ENCODE measurements at regions not wholly inside any gene's neighbourhood (a gene's known extent, or its start where the extent isn't known, plus 50 kb on each side); places are given as distances from the start of the nearest gene placed in this dataset.

GRCh38 chr4:155495572-155496293, 119.0 kb upstream of the MAP9 start:
- no peak overlapping the region for H3K27ac ChIP-seq (ENCODE audit: low read depth in 2 of 2, low read length in 2 of 2)
- intact Hi-C loops (cut with DNase I) = no loop called here
- DNase-seq = no peak
- H3K9ac ChIP-seq (ENCODE audit: low read length in 3 of 3) = no peak overlapping the region
- H3K4me1 ChIP-seq (ENCODE audit: control insufficient read depth in 2 of 3, insufficient read depth in 2 of 3, low read depth in 1 of 3, low read length in 3 of 3) = no peaks in the 10 kb centered on the region
- H3K4me3 ChIP-seq (ENCODE audit: low read length in 3 of 3) = no peak overlapping the region
- H3K9me3 ChIP-seq (ENCODE audit: control insufficient read depth in 2 of 3, insufficient read depth in 1 of 3, low read length in 3 of 3) = no peaks in the 10 kb centered on the region
- no peak for FAIRE-seq
- H3K36me3 ChIP-seq (ENCODE audit: control insufficient read depth in 2 of 3, insufficient read depth in 3 of 3, low read length in 3 of 3) = no peaks in the 10 kb centered on the region
- no peaks in the 10 kb centered on the region for H3K27me3 ChIP-seq (ENCODE audit: control insufficient read depth, insufficient read depth, low read length)
- TF ChIP-seq, protein P1, sequence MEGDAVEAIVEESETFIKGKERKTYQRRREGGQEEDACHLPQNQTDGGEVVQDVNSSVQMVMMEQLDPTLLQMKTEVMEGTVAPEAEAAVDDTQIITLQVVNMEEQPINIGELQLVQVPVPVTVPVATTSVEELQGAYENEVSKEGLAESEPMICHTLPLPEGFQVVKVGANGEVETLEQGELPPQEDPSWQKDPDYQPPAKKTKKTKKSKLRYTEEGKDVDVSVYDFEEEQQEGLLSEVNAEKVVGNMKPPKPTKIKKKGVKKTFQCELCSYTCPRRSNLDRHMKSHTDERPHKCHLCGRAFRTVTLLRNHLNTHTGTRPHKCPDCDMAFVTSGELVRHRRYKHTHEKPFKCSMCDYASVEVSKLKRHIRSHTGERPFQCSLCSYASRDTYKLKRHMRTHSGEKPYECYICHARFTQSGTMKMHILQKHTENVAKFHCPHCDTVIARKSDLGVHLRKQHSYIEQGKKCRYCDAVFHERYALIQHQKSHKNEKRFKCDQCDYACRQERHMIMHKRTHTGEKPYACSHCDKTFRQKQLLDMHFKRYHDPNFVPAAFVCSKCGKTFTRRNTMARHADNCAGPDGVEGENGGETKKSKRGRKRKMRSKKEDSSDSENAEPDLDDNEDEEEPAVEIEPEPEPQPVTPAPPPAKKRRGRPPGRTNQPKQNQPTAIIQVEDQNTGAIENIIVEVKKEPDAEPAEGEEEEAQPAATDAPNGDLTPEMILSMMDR (IDR thresholded peaks at IDR 0.05; ENCODE audit: borderline replicate concordance, extremely low read depth, insufficient read depth) = no peak

- DNase-seq (no peak), FAIRE-seq (peak; percentile 6)
- no peaks in the 10 kb centered on the region for H3K9me3 ChIP-seq (ENCODE audit: control insufficient read depth in 2 of 3, insufficient read depth in 1 of 3, low read length in 3 of 3)
- no peak overlapping the region for H3K27ac ChIP-seq (ENCODE audit: low read depth in 2 of 2, low read length in 2 of 2)
- no peaks in the 10 kb centered on the region for H3K27me3 ChIP-seq (ENCODE audit: control insufficient read depth, insufficient read depth, low read length)
- no peaks in the 10 kb centered on the region for H3K36me3 ChIP-seq (ENCODE audit: control insufficient read depth in 2 of 3, insufficient read depth in 3 of 3, low read length in 3 of 3)
- intact Hi-C loops (cut with DNase I) = no loop called here
- H3K9ac ChIP-seq (ENCODE audit: low read length in 3 of 3) = no peak overlapping the region
- TF ChIP-seq, protein P1 (IDR thresholded peaks at IDR 0.05; ENCODE audit: borderline replicate concordance, extremely low read depth, insufficient read depth) = no peak
- H3K4me3 ChIP-seq (ENCODE audit: low read length in 3 of 3) = no peak overlapping the region
- no peaks in the 10 kb centered on the region for H3K4me1 ChIP-seq (ENCODE audit: control insufficient read depth in 2 of 3, insufficient read depth in 2 of 3, low read depth in 1 of 3, low read length in 3 of 3)
These were observed 117.4 kb upstream of the MAP9 start for GRCh38 chr4:155494037-155494718.

GRCh38 chr4:155491336-155492120, 114.8 kb upstream of the MAP9 start:
- TF ChIP-seq, protein P1 (IDR thresholded peaks at IDR 0.05; ENCODE audit: borderline replicate concordance, extremely low read depth, insufficient read depth) = no peak
- no peak for DNase-seq
- no peak for FAIRE-seq
- no peak overlapping the region for H3K9ac ChIP-seq (ENCODE audit: low read length in 3 of 3)
- H3K36me3 ChIP-seq (ENCODE audit: control insufficient read depth in 2 of 3, insufficient read depth in 3 of 3, low read length in 3 of 3) = no peaks in the 10 kb centered on the region
- H3K4me3 ChIP-seq (ENCODE audit: low read length in 3 of 3) = no peak overlapping the region
- H3K4me1 ChIP-seq (ENCODE audit: control insufficient read depth in 2 of 3, insufficient read depth in 2 of 3, low read depth in 1 of 3, low read length in 3 of 3) = no peaks in the 10 kb centered on the region
- H3K9me3 ChIP-seq (ENCODE audit: control insufficient read depth in 2 of 3, insufficient read depth in 1 of 3, low read length in 3 of 3) = no peaks in the 10 kb centered on the region
- intact Hi-C loops (cut with DNase I) = no loop called here
- H3K27me3 ChIP-seq (ENCODE audit: control insufficient read depth, insufficient read depth, low read length) = no peaks in the 10 kb centered on the region
- no peak overlapping the region for H3K27ac ChIP-seq (ENCODE audit: low read depth in 2 of 2, low read length in 2 of 2)
